Keratinocyte (primary cell): ENCODE measurements at regions not wholly inside any gene's neighbourhood (a gene's known extent, or its start where the extent isn't known, plus 50 kb on each side); places are given as distances from the start of the nearest gene placed in this dataset.

Experiments
- DNase-seq: peaks from one replicate; pipeline ENCODE4 v3.0.0-alpha.2; 2011; ENCODE audit warnings: low read depth, missing footprints, low spot score
- FAIRE-seq: peaks from 2 replicates; lab custom pipeline; 2011; peaks lifted over from hg19 to GRCh38; lab: Jason Lieb, UNC
- H2AFZ ChIP-seq: 2 replicates; pipeline ENCODE4 v1.6.0; 2012; ENCODE audit warnings: low read length, control low read depth, inconsistent platforms; ENCODE audit not compliant: control insufficient read depth
- H3K27ac ChIP-seq: 2 replicates; pipeline ENCODE4 v1.5.1; 2011; ENCODE audit warnings: low read length; ENCODE audit not compliant: control insufficient read depth, insufficient read depth
- H3K27me3 ChIP-seq: 3 replicates; pipeline ENCODE4 v1.6.0; 2011; ENCODE audit warnings: low read length; ENCODE audit not compliant: control insufficient read depth, insufficient read depth; ENCODE audit errors: extremely low read depth
- H3K36me3 ChIP-seq, 2 experiments: 2 replicates in 1 of 2; 3 replicates in 1 of 2; pipeline ENCODE4 v1.5.1; 2011; ENCODE audit warnings: low read length in 2 of 2, mild to moderate bottlenecking in 1 of 2; ENCODE audit not compliant: control insufficient read depth in 2 of 2, insufficient read depth in 2 of 2; ENCODE audit errors: extremely low read depth in 1 of 2
- H3K4me1 ChIP-seq: 3 replicates; pipeline ENCODE4 v1.5.1; 2011; ENCODE audit warnings: low read length; ENCODE audit not compliant: control insufficient read depth, insufficient read depth; ENCODE audit errors: extremely low read depth
- H3K4me2 ChIP-seq: 3 replicates; pipeline ENCODE4 v1.6.0; 2011; ENCODE audit warnings: low read depth, low read length; ENCODE audit not compliant: control insufficient read depth, insufficient read depth; ENCODE audit errors: extremely low read depth
- H3K4me3 ChIP-seq, 3 experiments: fragments of 200-600 bp in 1 of 3; sonication (generic) in 1 of 3; 2 replicates in 2 of 3; 3 replicates in 1 of 3; pipeline ENCODE4 v1.5.1; 2011 to 2016; ENCODE audit warnings: low read length in 3 of 3, mild to moderate bottlenecking in 3 of 3, control low read depth in 2 of 3, inconsistent platforms in 1 of 3, low read depth in 1 of 3, mixed read lengths in 1 of 3, mixed run types in 1 of 3, moderate library complexity in 1 of 3; ENCODE audit not compliant: control insufficient read depth in 2 of 3, insufficient read depth in 2 of 3; ENCODE audit errors: extremely low read depth in 1 of 3
- H3K79me2 ChIP-seq: 2 replicates; pipeline ENCODE4 v1.6.0; 2012; ENCODE audit warnings: low read length; ENCODE audit not compliant: control insufficient read depth, insufficient read depth
- H3K9ac ChIP-seq: 3 replicates; pipeline ENCODE4 v1.6.0; 2011; ENCODE audit warnings: low read length; ENCODE audit not compliant: control insufficient read depth, insufficient read depth; ENCODE audit errors: extremely low read depth
- H3K9me1 ChIP-seq: 3 replicates; pipeline ENCODE4 v1.6.0; 2011; ENCODE audit warnings: low read length; ENCODE audit not compliant: control insufficient read depth, insufficient read depth; ENCODE audit errors: extremely low read depth
- H3K9me3 ChIP-seq: 2 replicates; pipeline ENCODE4 v1.5.1; 2012; ENCODE audit warnings: low read depth, low read length; ENCODE audit not compliant: control insufficient read depth
- H4K20me1 ChIP-seq: 3 replicates; pipeline ENCODE4 v1.6.0; 2011; ENCODE audit warnings: low read length; ENCODE audit not compliant: control insufficient read depth, insufficient read depth; ENCODE audit errors: extremely low read depth
- EZH2 ChIP-seq: IDR thresholded peaks from one replicate; pipeline ENCODE4 v1.6.1; 2012; ENCODE audit warnings: inconsistent platforms, mild to moderate bottlenecking, low read length, moderate library complexity
- dilution Hi-C: fragments of 300-500 bp; cut with MboI; formaldehyde crosslinking; loops from one replicate; pipeline ENCODE4 v1.7.0; 2020; ENCODE audit warnings: low sequenced_read_pairs; ENCODE audit not compliant: extremely low pct_ligation_motif_present
- TF ChIP-seq, protein P1 (sequence below), 3 experiments: IDR thresholded peaks in 1 of 3; conservative IDR thresholded peaks in 1 of 3; optimal IDR thresholded peaks in 1 of 3; 2 replicates in 2 of 3; 3 replicates in 1 of 3; pipeline versions ENCODE3 to v1.5.1; 2011; ENCODE audit warnings: low read length in 3 of 3, mild to moderate bottlenecking in 3 of 3, moderate library complexity in 2 of 3, control low read depth in 1 of 3, inconsistent platforms in 1 of 3; ENCODE audit not compliant: insufficient read depth in 2 of 3; ENCODE audit errors: extremely low read depth in 1 of 3

DNA sequence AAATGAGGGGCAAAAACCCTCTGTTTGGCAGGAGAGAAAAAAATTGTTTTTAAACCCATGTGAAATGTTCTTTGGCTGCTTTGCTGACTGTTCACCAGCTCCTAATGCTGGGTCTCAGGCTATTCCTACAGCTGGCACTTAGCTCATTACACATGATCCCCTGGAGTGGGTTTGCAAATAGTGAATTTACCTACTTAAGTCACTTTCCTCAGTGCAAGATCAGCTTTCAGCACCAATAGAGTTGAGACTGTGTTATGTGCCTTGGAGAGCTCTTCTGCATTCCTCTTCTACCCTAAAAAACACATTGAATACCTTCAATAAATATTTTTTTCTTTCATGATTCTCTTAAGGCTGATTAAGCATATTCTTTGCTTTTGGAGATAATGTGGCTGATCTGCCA, 58.4 kb upstream of the PRDM1 start:
- no peaks in the 10 kb centered on the region for H3K36me3 ChIP-seq
- H3K4me2 ChIP-seq: no peak overlapping the region
- no peak overlapping the region for H3K4me3 ChIP-seq
- FAIRE-seq: no peak
- H3K27ac ChIP-seq: no peak overlapping the region
- H3K9ac ChIP-seq: no peak overlapping the region
- H2AFZ ChIP-seq: no peak overlapping the region
- no peaks in the 10 kb centered on the region for H3K27me3 ChIP-seq
- dilution Hi-C loops: no loop called here
- H3K9me3 ChIP-seq: no peaks in the 10 kb centered on the region
- no peaks in the 10 kb centered on the region for H3K9me1 ChIP-seq
- no peaks in the 10 kb centered on the region for H3K79me2 ChIP-seq
- no peaks in the 10 kb centered on the region for H4K20me1 ChIP-seq
- no peaks in the 10 kb centered on the region for H3K4me1 ChIP-seq
- DNase-seq: no peak
- no peak for TF ChIP-seq EZH2
- TF ChIP-seq, protein P1, sequence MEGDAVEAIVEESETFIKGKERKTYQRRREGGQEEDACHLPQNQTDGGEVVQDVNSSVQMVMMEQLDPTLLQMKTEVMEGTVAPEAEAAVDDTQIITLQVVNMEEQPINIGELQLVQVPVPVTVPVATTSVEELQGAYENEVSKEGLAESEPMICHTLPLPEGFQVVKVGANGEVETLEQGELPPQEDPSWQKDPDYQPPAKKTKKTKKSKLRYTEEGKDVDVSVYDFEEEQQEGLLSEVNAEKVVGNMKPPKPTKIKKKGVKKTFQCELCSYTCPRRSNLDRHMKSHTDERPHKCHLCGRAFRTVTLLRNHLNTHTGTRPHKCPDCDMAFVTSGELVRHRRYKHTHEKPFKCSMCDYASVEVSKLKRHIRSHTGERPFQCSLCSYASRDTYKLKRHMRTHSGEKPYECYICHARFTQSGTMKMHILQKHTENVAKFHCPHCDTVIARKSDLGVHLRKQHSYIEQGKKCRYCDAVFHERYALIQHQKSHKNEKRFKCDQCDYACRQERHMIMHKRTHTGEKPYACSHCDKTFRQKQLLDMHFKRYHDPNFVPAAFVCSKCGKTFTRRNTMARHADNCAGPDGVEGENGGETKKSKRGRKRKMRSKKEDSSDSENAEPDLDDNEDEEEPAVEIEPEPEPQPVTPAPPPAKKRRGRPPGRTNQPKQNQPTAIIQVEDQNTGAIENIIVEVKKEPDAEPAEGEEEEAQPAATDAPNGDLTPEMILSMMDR (optimal IDR thresholded peaks at IDR 0.05 in 1 of 3, IDR thresholded peaks at IDR 0.05 in 1 of 3, conservative IDR thresholded peaks at IDR 0.05 in 1 of 3; ENCODE audit: extremely low read depth in 1 of 3, insufficient read depth in 2 of 3, low read length in 3 of 3): no peak

GRCh38 chr6:106026748-106027715, 59.1 kb upstream of the PRDM1 start:
- Histone ChIP-seq H3K27me3 (no peaks in the 10 kb centered on the region), H3K9me3 (no peaks in the 10 kb centered on the region), H2AFZ (no peak overlapping the region), H3K4me2 (no peak overlapping the region), H3K36me3 (no peaks in the 10 kb centered on the region), H3K27ac (no peak overlapping the region), H3K9me1 (no peaks in the 10 kb centered on the region), H4K20me1 (no peaks in the 10 kb centered on the region), H3K4me3 (no peak overlapping the region), H3K9ac (no peak overlapping the region), H3K4me1 (no peaks in the 10 kb centered on the region), H3K79me2 (no peaks in the 10 kb centered on the region)
- DNase-seq (no peak), FAIRE-seq (no peak)
- dilution Hi-C loops: no loop called here
- TF ChIP-seq EZH2: no peak
- TF ChIP-seq, protein P1 (optimal IDR thresholded peaks at IDR 0.05 in 1 of 3, IDR thresholded peaks at IDR 0.05 in 1 of 3, conservative IDR thresholded peaks at IDR 0.05 in 1 of 3; ENCODE audit: extremely low read depth in 1 of 3, insufficient read depth in 2 of 3, low read length in 3 of 3): no peak
